PC-3 (cell line): ENCODE measurements at regions not wholly inside any gene's neighbourhood (a gene's known extent, or its start where the extent isn't known, plus 50 kb on each side); places are given as distances from the start of the nearest gene placed in this dataset.
A peak's percentile ranks its signal among the peaks of the same experiment; 100 is the strongest.

Source experiments
- ATAC-seq: fragments of 200-7000 bp; cut with Tn5 transposase; 2 replicates; pipeline ENCODE4 v1.9.1; 2020; ENCODE audit warnings: mild to moderate bottlenecking, moderate library complexity
- BruUV-seq: library from RNA; stranded (reverse); fragments of 400-500 nt; replicated peaks from 2 replicates; lab custom pipeline; 2021; lab: Mats Ljungman, UMichigan
- CTCF ChIA-PET: fragments of 300-600 bp; sonication (Branson Sonifier 250); formaldehyde crosslinking; loops from one replicate; lab custom pipeline; 2022; ENCODE audit warnings: antibody characterized with exemption; lab: Charles Lee
- POLR2A ChIA-PET: fragments of 300-600 bp; sonication (Branson Sonifier 250); formaldehyde crosslinking; loops from one replicate; lab custom pipeline; 2022; ENCODE audit warnings: antibody characterized with exemption; ENCODE audit not compliant: unreplicated experiment; lab: Charles Lee
- DNase-seq: peaks from one replicate; pipeline ENCODE4 v3.0.0-alpha.2; 2015
- H2AFZ ChIP-seq: fragments of 300-600 bp; sonication (generic); 2 replicates; pipeline ENCODE4 v1.6.0; 2016; ENCODE audit warnings: antibody characterized with exemption, low read length
- H3F3A ChIP-seq: fragments of 300-600 bp; sonication (generic); one replicate; pipeline ENCODE4 v1.6.0; 2017; ENCODE audit warnings: antibody characterized with exemption, low read length, control low read depth, mild to moderate bottlenecking; ENCODE audit not compliant: unreplicated experiment
- H3K27ac ChIP-seq: fragments of 300-600 bp; sonication (generic); 2 replicates; pipeline ENCODE4 v1.5.1; 2016; ENCODE audit warnings: mild to moderate bottlenecking, low read length
- H3K27me3 ChIP-seq: fragments of 300-600 bp; sonication (generic); 2 replicates; pipeline ENCODE4 v1.6.1; 2016; ENCODE audit warnings: low read length, mixed read lengths
- H3K36me3 ChIP-seq: fragments of 300-600 bp; sonication (generic); 2 replicates; pipeline ENCODE4 v1.6.1; 2016; ENCODE audit warnings: low read depth, mixed run types, low read length, mixed read lengths
- H3K4me1 ChIP-seq: fragments of 300-600 bp; sonication (generic); 2 replicates; pipeline ENCODE4 v1.5.1; 2016; ENCODE audit warnings: low read length; ENCODE audit not compliant: insufficient read depth
- H3K4me2 ChIP-seq: fragments of 300-600 bp; sonication (generic); 2 replicates; pipeline ENCODE4 v1.6.0; 2016; ENCODE audit warnings: low read length
- H3K4me3 ChIP-seq: fragments of 300-600 bp; sonication (generic); 2 replicates; pipeline ENCODE4 v1.5.1; 2016; ENCODE audit warnings: mild to moderate bottlenecking, low read length, mixed read lengths
- H3K79me2 ChIP-seq: fragments of 300-600 bp; sonication (generic); 2 replicates; pipeline ENCODE4 v1.6.1; 2017; ENCODE audit warnings: low read length, mixed read lengths
- H3K9ac ChIP-seq: fragments of 300-600 bp; sonication (generic); 2 replicates; pipeline ENCODE4 v1.6.0; 2016; ENCODE audit warnings: mild to moderate bottlenecking, low read length
- H3K9me2 ChIP-seq: fragments of 300-600 bp; sonication (generic); replicated peaks from 2 replicates; pipeline ENCODE4 v1.6.1; 2016; ENCODE audit warnings: mixed run types, low read length, mixed read lengths
- H3K9me3 ChIP-seq: fragments of 300-600 bp; sonication (generic); 2 replicates; pipeline ENCODE4 v1.6.1; 2016; ENCODE audit warnings: low read length, mixed read lengths
- H4K20me1 ChIP-seq: fragments of 300-600 bp; sonication (generic); 2 replicates; pipeline ENCODE4 v1.6.1; 2016; ENCODE audit warnings: low read length, mixed read lengths
- CTCF ChIP-seq: fragments of 300-600 bp; sonication (generic); conservative IDR thresholded peaks from 2 replicates; pipeline ENCODE4 v1.5.1; 2017; ENCODE audit warnings: antibody characterized with exemption, low read depth, mild to moderate bottlenecking, low read length
- EZH2 ChIP-seq: fragments of 300-600 bp; sonication (generic); IDR thresholded peaks from one replicate; pipeline ENCODE4 v1.6.1; 2017; ENCODE audit warnings: antibody characterized with exemption, mild to moderate bottlenecking, low read length; ENCODE audit not compliant: unreplicated experiment
- EZH2phosphoT487 ChIP-seq: fragments of 300-600 bp; sonication (generic); IDR thresholded peaks from 2 replicates; pipeline ENCODE4 v1.6.1; 2018; ENCODE audit warnings: mild to moderate bottlenecking, antibody characterized with exemption, low read length, borderline replicate concordance
- intact Hi-C: fragments of 100-400 bp; cut with micrococcal nuclease; formaldehyde crosslinking; loops from 2 replicates; pipeline ENCODE4 v1.9.0; 2023

- Histone ChIP-seq H4K20me1 (no peaks in the 10 kb centered on the region), H3K4me3 (no peak overlapping the region), H3K9me2 (no peaks in the 10 kb centered on the region), H3K9me3 (no peaks in the 10 kb centered on the region), H3K9ac (no peak overlapping the region), H3K36me3 (no peaks in the 10 kb centered on the region), H3K4me2 (no peak overlapping the region), H3K4me1 (peaks cover 4% of the 10 kb centered on the region; the same call in 1 of the 2 replicates), H2AFZ (no peak overlapping the region), H3K79me2 (no peaks in the 10 kb centered on the region), H3K27me3 (no peaks in the 10 kb centered on the region), H3K27ac (no peak overlapping the region), H3F3A (no peaks in the 10 kb centered on the region)
- ChIA-PET CTCF (interaction anchor here (0.7 kb wide), 1 partner anchor 12 kb away, joined by 4 read pairs; no protein-coding TSS in a partner anchor), POLR2A (no interaction called here)
- intact Hi-C loops = no loop called here
- no TSS peak for BruUV-seq
- TF ChIP-seq CTCF (no peak), EZH2phosphoT487 (no peak), EZH2 (no peak)
- ATAC-seq = no peak
- DNase-seq = no peak
These were observed 503.8 kb upstream of the CCDC179 start for GRCh38 chr11:23364076-23364475.

DNA sequence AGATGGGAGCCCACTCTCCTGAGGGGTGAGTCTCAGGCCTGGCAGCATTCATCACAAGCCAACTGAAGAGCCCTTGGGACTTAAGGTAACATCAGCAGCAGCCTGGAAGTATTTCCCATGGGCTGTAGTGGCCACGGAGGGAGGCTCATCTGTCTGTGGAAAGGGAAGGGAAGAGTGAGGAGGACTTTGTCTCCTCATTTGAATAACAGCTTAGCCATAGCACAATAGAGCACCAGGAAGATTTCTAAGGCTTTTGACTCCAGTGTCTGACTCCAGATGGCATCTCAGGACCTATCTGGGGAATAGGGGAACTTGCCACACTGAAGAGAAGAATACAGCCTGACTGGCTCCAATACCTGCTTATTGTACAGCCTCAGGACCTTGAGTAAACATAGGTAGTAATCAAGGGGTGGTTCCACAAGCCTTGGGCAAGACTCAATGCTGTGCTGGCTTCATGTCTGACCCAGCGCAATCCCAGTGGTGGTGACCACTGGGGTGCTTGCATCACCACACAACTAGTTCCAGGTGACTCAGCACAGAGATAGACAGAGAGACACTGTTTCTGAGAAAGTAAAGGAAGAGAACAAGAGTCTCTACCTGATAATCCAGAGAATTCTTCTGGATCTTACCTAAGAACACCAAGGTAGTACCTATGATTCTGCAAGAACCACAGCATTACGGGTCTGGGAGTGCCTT, 510.5 kb upstream of the CCDC179 start:
- H3K27me3 ChIP-seq = no peaks in the 10 kb centered on the region
- H3K9me2 ChIP-seq = no peaks in the 10 kb centered on the region
- H2AFZ ChIP-seq = no peak overlapping the region
- no peaks in the 10 kb centered on the region for H3K36me3 ChIP-seq
- H3K79me2 ChIP-seq = no peaks in the 10 kb centered on the region
- H3K9ac ChIP-seq = no peak overlapping the region
- no peak overlapping the region for H3K4me2 ChIP-seq
- H3K4me3 ChIP-seq = no peak overlapping the region
- intact Hi-C loops = no loop called here
- ChIA-PET POLR2A (no interaction called here), CTCF (no interaction called here)
- no peaks in the 10 kb centered on the region for H3K9me3 ChIP-seq
- no peak overlapping the region for H3K27ac ChIP-seq
- DNase-seq (peak; percentile 19), ATAC-seq (no peak)
- H3F3A ChIP-seq = no peaks in the 10 kb centered on the region
- H3K4me1 ChIP-seq = no peaks in the 10 kb centered on the region
- no TSS peak for BruUV-seq
- TF ChIP-seq EZH2phosphoT487 (no peak), EZH2 (no peak), CTCF (no peak)
- H4K20me1 ChIP-seq = no peaks in the 10 kb centered on the region

DNA sequence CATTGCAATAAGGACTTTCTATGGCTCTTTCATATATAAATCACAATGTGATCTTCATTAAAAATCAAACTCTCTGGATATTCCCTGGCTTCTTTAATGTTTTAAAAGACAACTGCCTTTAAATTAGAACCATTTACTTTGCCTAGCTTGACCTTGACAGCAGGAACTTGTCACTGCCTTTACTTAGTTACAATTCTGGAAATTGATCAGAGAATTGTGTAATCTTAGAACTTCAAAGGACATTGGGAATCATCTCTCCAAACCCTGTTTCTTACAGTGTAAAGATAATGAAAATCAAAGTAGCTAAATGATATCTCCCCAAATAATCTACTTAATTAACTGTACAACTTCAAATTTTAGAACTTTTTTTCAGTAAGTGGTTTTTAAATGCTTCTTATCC, 517.6 kb upstream of the CCDC179 start:
- intact Hi-C loops = no loop called here
- BruUV-seq = no TSS peak

More for the DNA sequence above, 517.6 kb upstream of the CCDC179 start:
- Histone ChIP-seq H3K27ac (no peak overlapping the region), H3K9me2 (no peaks in the 10 kb centered on the region), H3K4me2 (no peak overlapping the region), H2AFZ (no peak overlapping the region), H3K27me3 (no peaks in the 10 kb centered on the region), H3K36me3 (no peaks in the 10 kb centered on the region), H3K4me3 (no peak overlapping the region), H3K9me3 (no peaks in the 10 kb centered on the region), H3F3A (no peaks in the 10 kb centered on the region), H3K9ac (no peak overlapping the region), H3K79me2 (no peaks in the 10 kb centered on the region), H3K4me1 (no peaks in the 10 kb centered on the region), H4K20me1 (no peaks in the 10 kb centered on the region)
- TF ChIP-seq CTCF = no peak
- TF ChIP-seq EZH2 = no peak
- no peak for TF ChIP-seq EZH2phosphoT487
- ChIA-PET POLR2A (no interaction called here), CTCF (no interaction called here)
- DNase-seq (no peak), ATAC-seq (no peak)
